GM23338 (cell line): ENCODE measurements at regions not wholly inside any gene's neighbourhood (a gene's known extent, or its start where the extent isn't known, plus 50 kb on each side); places are given as distances from the start of the nearest gene placed in this dataset.
A peak's percentile ranks its signal among the peaks of the same experiment; 100 is the strongest.

Experiments
- ATAC-seq: fragments of 200-7000 bp; cut with Tn5 transposase; 3 replicates; pipeline ENCODE4 v1.9.1; 2020
- DNase-seq: peaks from one replicate; pipeline ENCODE4 v3.0.0-alpha.2; 2015; ENCODE audit warnings: low spot score
- H2AFZ ChIP-seq: fragments of 200-600 bp; sonication (generic); 2 replicates; pipeline ENCODE4 v1.8.0; 2016; ENCODE audit warnings: antibody characterized with exemption, mild to moderate bottlenecking, moderate library complexity
- H3F3A ChIP-seq: fragments of 200-600 bp; sonication (generic); replicated peaks from 2 replicates; pipeline ENCODE4 v1.8.0; 2017; ENCODE audit warnings: antibody characterized with exemption, mixed run types, low read depth
- H3K27ac ChIP-seq: fragments of 200-600 bp; sonication (generic); 2 replicates; pipeline ENCODE4 v1.6.1; 2016; ENCODE audit warnings: low read depth
- H3K27me3 ChIP-seq: fragments of 200-600 bp; sonication (generic); 2 replicates; pipeline ENCODE4 v1.8.0; 2016; ENCODE audit warnings: mild to moderate bottlenecking, mixed run types, moderate library complexity; ENCODE audit not compliant: insufficient read depth
- H3K36me3 ChIP-seq: fragments of 200-600 bp; sonication (generic); 2 replicates; pipeline ENCODE4 v1.8.0; 2016; ENCODE audit warnings: mild to moderate bottlenecking; ENCODE audit not compliant: insufficient read depth
- H3K4me1 ChIP-seq: fragments of 200-600 bp; sonication (generic); 2 replicates; pipeline ENCODE4 v1.8.0; 2016; ENCODE audit warnings: mild to moderate bottlenecking, moderate library complexity; ENCODE audit not compliant: insufficient read depth
- H3K4me2 ChIP-seq: fragments of 200-600 bp; sonication (generic); 2 replicates; pipeline ENCODE4 v1.7.1; 2017; ENCODE audit warnings: mixed run types
- H3K4me3 ChIP-seq: fragments of 200-600 bp; sonication (generic); 2 replicates; pipeline ENCODE4 v1.6.1; 2016; ENCODE audit warnings: mixed run types
- H3K79me2 ChIP-seq: fragments of 200-600 bp; sonication (generic); replicated peaks from 2 replicates; pipeline ENCODE4 v1.8.0; 2017; ENCODE audit warnings: mild to moderate bottlenecking; ENCODE audit not compliant: insufficient read depth
- H3K9me2 ChIP-seq: fragments of 200-600 bp; sonication (generic); 2 replicates; pipeline ENCODE4 v1.8.0; 2017; ENCODE audit not compliant: insufficient read depth
- H4K20me1 ChIP-seq: fragments of 200-600 bp; sonication (generic); replicated peaks from 2 replicates; pipeline ENCODE4 v1.8.0; 2017; ENCODE audit warnings: mild to moderate bottlenecking; ENCODE audit not compliant: insufficient read depth
- H3K27ac Mint-ChIP-seq: 2 replicates; pipeline ENCODE4 v1.8.0; 2020; ENCODE audit warnings: inconsistent platforms, mild to moderate bottlenecking, moderate library complexity, mixed read lengths
- H3K27me3 Mint-ChIP-seq: 3 replicates; pipeline ENCODE4 v1.8.0; 2022; ENCODE audit warnings: low read depth, mild to moderate bottlenecking, moderate library complexity, mixed read lengths, inconsistent platforms; ENCODE audit not compliant: insufficient read depth, poor library complexity
- H3K36me3 Mint-ChIP-seq: 3 replicates; pipeline ENCODE4 v1.8.0; 2021; ENCODE audit warnings: low read depth, mild to moderate bottlenecking, inconsistent platforms, moderate library complexity, mixed read lengths
- H3K4me1 Mint-ChIP-seq: 3 replicates; pipeline ENCODE4 v1.8.0; 2020; ENCODE audit warnings: mild to moderate bottlenecking, inconsistent platforms, mixed read lengths
- H3K4me3 Mint-ChIP-seq: 3 replicates; pipeline ENCODE4 v1.8.0; 2021; ENCODE audit warnings: moderate library complexity, mild to moderate bottlenecking, inconsistent platforms, mixed read lengths
- H3K9me3 Mint-ChIP-seq: 3 replicates; pipeline ENCODE4 v1.8.0; 2020; ENCODE audit warnings: moderate library complexity, mild to moderate bottlenecking, inconsistent platforms, mixed read lengths
- EZH2phosphoT487 ChIP-seq: fragments of 200-600 bp; sonication (generic); IDR thresholded peaks from one replicate; pipeline ENCODE4 v1.8.1; 2018; ENCODE audit warnings: antibody characterized with exemption; ENCODE audit not compliant: unreplicated experiment
- POLR2AphosphoS5 ChIP-seq: IDR thresholded peaks from 2 replicates; pipeline ENCODE4 v1.6.1; 2016; ENCODE audit warnings: antibody characterized with exemption, low read depth
- REST ChIP-seq: IDR thresholded peaks from one replicate; pipeline ENCODE4 v1.6.1; 2018; ENCODE audit warnings: antibody characterized with exemption; ENCODE audit not compliant: unreplicated experiment
- ZNF462 ChIP-seq: fragments of 250-450 bp; sonication (Bioruptor Pico); IDR thresholded peaks from 2 replicates; pipeline ENCODE4 v1.5.0; 2020; ENCODE audit warnings: mild to moderate bottlenecking, moderate library complexity

GRCh38 chr15:62881056-62881455 is 161.5 kb upstream of the TPM1 start (continued):
- no peak for TF ChIP-seq ZNF462

- H3K9me3 Mint-ChIP-seq: no peaks in the 10 kb centered on the region
- no peak overlapping the region for H3K27ac ChIP-seq
These were observed 158.5 kb upstream of the TPM1 start for GRCh38 chr15:62883938-62884479.

GRCh38 chr15:62886431-62887071 is 156.0 kb upstream of the TPM1 start:
- Mint-ChIP-seq H3K4me3 (peak overlapping the region; percentile 39), H3K4me1 (peaks cover 27% of the 10 kb centered on the region), H3K27me3 (peaks cover 3% of the 10 kb centered on the region), H3K9me3 (no peaks in the 10 kb centered on the region), H3K36me3 (no peaks in the 10 kb centered on the region), H3K27ac (peak overlapping the region; percentile 11)
- Histone ChIP-seq H3K4me1 (peaks cover 27% of the 10 kb centered on the region), H3F3A (no peaks in the 10 kb centered on the region), H3K36me3 (no peaks in the 10 kb centered on the region), H3K27me3 (no peaks in the 10 kb centered on the region), H3K9me2 (no peaks in the 10 kb centered on the region), H2AFZ (peak overlapping the region; percentile 95), H3K4me3 (peak overlapping the region; percentile 31; the same call in 1 of the 2 replicates), H3K4me2 (peak overlapping the region; percentile 67), H3K27ac (no peak overlapping the region), H3K79me2 (no peaks in the 10 kb centered on the region), H4K20me1 (no peaks in the 10 kb centered on the region)
- DNase-seq (peak; percentile 54), ATAC-seq (peak; percentile 98)
- TF ChIP-seq REST (no peak), POLR2AphosphoS5 (no peak)

More at GRCh38 chr15:62883938-62884479, 158.5 kb upstream of the TPM1 start:
- Histone ChIP-seq H3K27me3 (no peaks in the 10 kb centered on the region), H3K4me1 (peaks cover 27% of the 10 kb centered on the region), H4K20me1 (no peaks in the 10 kb centered on the region), H3K36me3 (no peaks in the 10 kb centered on the region), H3K4me2 (no peak overlapping the region), H2AFZ (peak overlapping the region; percentile 16; the same call in 1 of the 2 replicates), H3K79me2 (no peaks in the 10 kb centered on the region), H3K9me2 (no peaks in the 10 kb centered on the region), H3K4me3 (no peak overlapping the region), H3F3A (no peaks in the 10 kb centered on the region)
- H3K36me3 Mint-ChIP-seq: no peaks in the 10 kb centered on the region
- TF ChIP-seq EZH2phosphoT487: no peak
- ATAC-seq: no peak
- no peak overlapping the region for H3K4me3 Mint-ChIP-seq
- no peak for DNase-seq
- peaks cover 43% of the 10 kb centered on the region for H3K4me1 Mint-ChIP-seq
- no peak overlapping the region for H3K27ac Mint-ChIP-seq
- H3K27me3 Mint-ChIP-seq: peaks cover 4% of the 10 kb centered on the region
